ENCODE measurements at regions not wholly inside any gene's neighbourhood (a gene's known extent, or its start where the extent isn't known, plus 50 kb on each side); places are given as distances from the start of the nearest gene placed in this dataset.

GRCh38 chr7:17136126-17136525 is 162.3 kb upstream of the AHR start:
- TF ChIP-seq CTCF (conservative IDR thresholded peaks at IDR 0.05 in 1 of 2, IDR thresholded peaks at IDR 0.05 in 1 of 2; ENCODE audit: low read depth in 1 of 2, low read length in 2 of 2): no peak
- TF ChIP-seq EZH2 (IDR thresholded peaks at IDR 0.05; ENCODE audit: low read length, missing control alignments): no peak

Measured in fibroblast of lung (primary cell).